Ascending aorta (tissue), 2 donors: ENCODE measurements at regions not wholly inside any gene's neighbourhood (a gene's known extent, or its start where the extent isn't known, plus 50 kb on each side); places are given as distances from the start of the nearest gene placed in this dataset.

Source experiments
- DNase-seq, 2 donors: peaks; one replicate each; pipeline ENCODE4 v3.0.0-alpha.2; 2019; ENCODE audit warnings: low spot score in 2 of 2
- H3K27ac ChIP-seq, 2 donors: fragments of 200-600 bp; sonication (generic); one replicate each; pipeline ENCODE4 v1.5.1; 2016 to 2017; ENCODE audit warnings: mild to moderate bottlenecking in 1 of 2
- H3K27me3 ChIP-seq: fragments of 200-600 bp; sonication (generic); one replicate; pipeline ENCODE4 v1.5.1; 2017
- H3K36me3 ChIP-seq, 2 donors: fragments of 200-600 bp; sonication (generic); one replicate each; pipeline ENCODE4 v1.5.1; 2016
- H3K4me1 ChIP-seq, 2 donors: fragments of 200-600 bp; sonication (generic); one replicate each; pipeline ENCODE4 v1.5.1; 2016 to 2017; ENCODE audit warnings: mild to moderate bottlenecking in 1 of 2
- H3K4me3 ChIP-seq, 2 donors: fragments of 200-600 bp; sonication (generic); one replicate each; pipeline ENCODE4 v1.5.1; 2016 to 2017; ENCODE audit warnings: mild to moderate bottlenecking in 1 of 2
- H3K9me3 ChIP-seq, 2 donors: fragments of 200-600 bp; sonication (generic); one replicate each; pipeline ENCODE4 v1.5.1; 2016
- intact Hi-C: fragments of 100-400 bp; cut with DNase I; formaldehyde crosslinking; loops from one replicate; pipeline ENCODE4 v1.15.1; 2023
- TF ChIP-seq, protein P1 (sequence below), 3 experiments: fragments of 200-600 bp in 2 of 3; fragments of 450-650 bp in 1 of 3; sonication (generic) in 2 of 3; IDR thresholded peaks; one replicate each; pipeline ENCODE4 v1.5.1; 2016 to 2019; ENCODE audit warnings: antibody characterized with exemption in 3 of 3, mild to moderate bottlenecking in 1 of 3, moderate library complexity in 1 of 3

DNA sequence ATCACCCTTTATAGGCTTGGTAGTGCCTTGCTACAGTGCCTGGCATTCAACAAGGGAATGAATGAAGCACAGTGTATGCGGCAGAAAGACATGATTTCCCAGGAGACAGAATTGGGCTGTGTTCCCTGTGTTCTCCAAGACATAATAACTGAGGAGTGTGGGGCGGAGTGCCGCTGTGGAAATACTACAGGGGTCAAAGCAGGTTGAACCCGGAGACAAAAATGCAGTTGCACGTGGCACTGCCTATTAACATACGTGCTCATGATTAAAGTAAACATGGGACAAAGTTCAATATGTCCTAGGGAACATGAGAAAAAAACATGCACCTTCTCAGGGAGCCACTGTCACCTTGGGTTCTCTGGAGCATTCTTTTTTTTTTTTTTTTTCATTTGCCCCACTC, 820.8 kb downstream of the RPA4 start:
- Histone ChIP-seq H3K4me1 (no peaks in the 10 kb centered on the region), H3K9me3 (no peaks in the 10 kb centered on the region), H3K27me3 (no peaks in the 10 kb centered on the region), H3K4me3 (no peak overlapping the region), H3K36me3 (no peaks in the 10 kb centered on the region), H3K27ac (no peak overlapping the region)
- intact Hi-C loops, result no loop called here
- TF ChIP-seq, protein P1, sequence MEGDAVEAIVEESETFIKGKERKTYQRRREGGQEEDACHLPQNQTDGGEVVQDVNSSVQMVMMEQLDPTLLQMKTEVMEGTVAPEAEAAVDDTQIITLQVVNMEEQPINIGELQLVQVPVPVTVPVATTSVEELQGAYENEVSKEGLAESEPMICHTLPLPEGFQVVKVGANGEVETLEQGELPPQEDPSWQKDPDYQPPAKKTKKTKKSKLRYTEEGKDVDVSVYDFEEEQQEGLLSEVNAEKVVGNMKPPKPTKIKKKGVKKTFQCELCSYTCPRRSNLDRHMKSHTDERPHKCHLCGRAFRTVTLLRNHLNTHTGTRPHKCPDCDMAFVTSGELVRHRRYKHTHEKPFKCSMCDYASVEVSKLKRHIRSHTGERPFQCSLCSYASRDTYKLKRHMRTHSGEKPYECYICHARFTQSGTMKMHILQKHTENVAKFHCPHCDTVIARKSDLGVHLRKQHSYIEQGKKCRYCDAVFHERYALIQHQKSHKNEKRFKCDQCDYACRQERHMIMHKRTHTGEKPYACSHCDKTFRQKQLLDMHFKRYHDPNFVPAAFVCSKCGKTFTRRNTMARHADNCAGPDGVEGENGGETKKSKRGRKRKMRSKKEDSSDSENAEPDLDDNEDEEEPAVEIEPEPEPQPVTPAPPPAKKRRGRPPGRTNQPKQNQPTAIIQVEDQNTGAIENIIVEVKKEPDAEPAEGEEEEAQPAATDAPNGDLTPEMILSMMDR (IDR thresholded peaks at IDR 0.05), result no peak
- no peak for DNase-seq

- intact Hi-C loops, result no loop called here
- DNase-seq, result no peak
- H3K36me3 ChIP-seq, result no peaks in the 10 kb centered on the region
- H3K9me3 ChIP-seq, result no peaks in the 10 kb centered on the region
- TF ChIP-seq, protein P1 (IDR thresholded peaks at IDR 0.05), result no peak
- H3K4me3 ChIP-seq, result no peak overlapping the region
- no peak overlapping the region for H3K27ac ChIP-seq
- H3K4me1 ChIP-seq, result no peaks in the 10 kb centered on the region
- no peaks in the 10 kb centered on the region for H3K27me3 ChIP-seq
Observed at GRCh38 chrX:97704881-97705280, 821.2 kb downstream of the RPA4 start.

GRCh38 chrX:97705936-97706335, 822.2 kb downstream of the RPA4 start:
- no peaks in the 10 kb centered on the region for H3K4me1 ChIP-seq
- no peaks in the 10 kb centered on the region for H3K27me3 ChIP-seq
- no peaks in the 10 kb centered on the region for H3K36me3 ChIP-seq
- intact Hi-C loops, result no loop called here
- TF ChIP-seq, protein P1 (IDR thresholded peaks at IDR 0.05), result no peak
- H3K4me3 ChIP-seq, result no peak overlapping the region
- DNase-seq, result no peak
- H3K27ac ChIP-seq, result no peak overlapping the region
- no peaks in the 10 kb centered on the region for H3K9me3 ChIP-seq

GRCh38 chrX:97714072-97714471, 830.4 kb downstream of the RPA4 start:
- H3K4me3 ChIP-seq, result no peak overlapping the region
- TF ChIP-seq, protein P1 (IDR thresholded peaks at IDR 0.05), result no peak
- no peak for DNase-seq

DNA sequence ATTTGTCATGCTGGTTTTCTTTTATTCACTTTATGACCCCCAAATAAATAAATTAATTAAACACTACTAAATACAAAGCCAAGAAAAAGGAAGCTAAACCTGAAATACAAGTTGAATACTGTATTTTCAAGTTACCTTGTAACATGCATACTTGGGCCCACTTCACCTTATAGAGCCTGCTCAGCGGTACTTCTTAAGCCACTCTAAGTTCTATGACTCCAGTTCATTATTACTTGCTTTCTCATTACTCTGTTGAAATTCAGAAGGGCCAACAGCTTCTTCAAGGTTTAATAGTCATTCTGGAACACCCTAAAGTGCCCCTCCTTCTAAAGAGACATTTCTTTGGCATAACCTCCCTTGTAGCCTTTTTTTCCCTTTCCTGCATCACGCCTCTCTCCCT, 844.5 kb downstream of the RPA4 start:
- DNase-seq, result no peak
- Histone ChIP-seq H3K9me3 (no peaks in the 10 kb centered on the region), H3K4me1 (no peaks in the 10 kb centered on the region), H3K4me3 (no peak overlapping the region), H3K36me3 (no peaks in the 10 kb centered on the region), H3K27ac (no peak overlapping the region), H3K27me3 (no peaks in the 10 kb centered on the region)
- TF ChIP-seq, protein P1 (IDR thresholded peaks at IDR 0.05), result no peak
- intact Hi-C loops, result no loop called here

More at GRCh38 chrX:97714072-97714471, 830.4 kb downstream of the RPA4 start:
- Histone ChIP-seq H3K4me1 (no peaks in the 10 kb centered on the region), H3K27me3 (no peaks in the 10 kb centered on the region), H3K9me3 (peaks cover 0 to 7% of the 10 kb centered on the region in 2 donors), H3K36me3 (no peaks in the 10 kb centered on the region), H3K27ac (no peak overlapping the region)
- intact Hi-C loops, result no loop called here

DNA sequence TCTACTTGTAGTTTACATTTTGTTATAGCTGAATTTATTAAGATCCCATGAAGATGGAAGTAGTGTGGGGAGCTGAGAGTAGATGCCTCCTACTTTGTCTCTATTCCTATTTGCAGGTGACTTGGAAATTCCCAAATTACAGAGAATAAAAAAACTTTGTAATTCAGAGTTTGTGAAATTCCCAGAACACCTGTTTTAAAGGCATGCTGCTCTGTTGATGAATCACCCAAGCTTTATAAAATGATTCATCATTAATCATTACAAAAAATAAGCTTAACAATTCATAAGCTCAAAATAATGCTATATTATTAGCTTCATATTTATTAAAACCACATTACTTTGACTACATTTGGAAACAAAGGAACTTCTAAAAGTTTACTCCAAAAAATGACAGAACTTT, 856.3 kb downstream of the RPA4 start:
- TF ChIP-seq, protein P1 (IDR thresholded peaks at IDR 0.05), result no peak
- H3K27me3 ChIP-seq, result no peaks in the 10 kb centered on the region
- intact Hi-C loops, result no loop called here
- no peak overlapping the region for H3K27ac ChIP-seq
- DNase-seq, result no peak
- no peak overlapping the region for H3K4me3 ChIP-seq
- no peaks in the 10 kb centered on the region for H3K9me3 ChIP-seq
- no peaks in the 10 kb centered on the region for H3K4me1 ChIP-seq
- no peaks in the 10 kb centered on the region for H3K36me3 ChIP-seq
